NCI-H2171 (cell line): ENCODE measurements at regions not wholly inside any gene's neighbourhood (a gene's known extent, or its start where the extent isn't known, plus 50 kb on each side); places are given as distances from the start of the nearest gene placed in this dataset.

Source experiments
- DNase-seq: peaks from one replicate; lab custom pipeline; 2025; lab: John Stamatoyannopoulos, UW

DNA sequence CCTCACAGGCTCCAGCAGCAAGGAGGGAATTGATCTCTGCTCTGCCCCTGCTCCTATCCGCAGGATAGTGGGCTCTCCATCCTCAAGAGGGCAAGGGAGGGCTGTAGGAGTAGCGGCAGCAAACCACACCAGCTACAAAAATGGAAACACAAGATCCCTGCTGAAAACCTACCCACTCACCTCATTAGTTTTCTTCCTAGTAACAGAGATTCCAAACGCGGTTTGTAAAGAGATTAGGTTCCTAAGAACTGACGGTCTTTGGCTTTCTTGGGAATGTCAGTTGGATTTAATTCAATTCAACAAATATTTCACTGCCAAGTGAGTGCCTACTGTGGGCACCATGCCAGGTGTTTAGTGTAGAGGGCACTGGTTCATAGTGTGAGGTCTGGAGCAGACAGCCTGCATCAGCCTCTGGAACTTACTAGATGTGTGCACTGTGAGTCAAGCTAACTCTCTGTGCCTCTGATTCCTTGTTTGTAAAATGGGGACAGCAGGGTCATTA is 84.7 kb downstream of the MRPL46 start:
- DNase-seq: no peak

DNA sequence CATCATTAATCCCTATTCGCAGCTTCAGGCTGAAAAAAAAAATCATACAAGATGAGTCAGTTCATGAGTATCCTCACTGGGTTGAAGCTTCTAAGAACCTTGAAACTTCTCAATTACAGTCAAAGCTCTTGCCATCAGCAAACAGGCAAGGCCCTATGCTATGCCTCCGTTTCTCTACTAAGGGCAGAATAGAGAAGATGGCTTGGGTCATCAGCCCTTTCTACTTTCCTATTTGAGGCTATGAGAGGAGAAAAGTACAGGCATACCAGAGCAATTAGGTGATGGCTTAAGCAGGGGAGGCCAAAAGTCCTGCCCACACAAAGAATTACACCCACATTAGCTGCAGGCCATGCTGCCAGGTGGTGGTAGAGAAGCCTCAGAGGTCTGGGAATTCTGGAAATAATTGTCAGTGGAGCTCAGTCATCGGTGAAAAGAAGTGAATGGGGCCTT is 89.0 kb downstream of the MRPL46 start:
- no peak for DNase-seq

DNA sequence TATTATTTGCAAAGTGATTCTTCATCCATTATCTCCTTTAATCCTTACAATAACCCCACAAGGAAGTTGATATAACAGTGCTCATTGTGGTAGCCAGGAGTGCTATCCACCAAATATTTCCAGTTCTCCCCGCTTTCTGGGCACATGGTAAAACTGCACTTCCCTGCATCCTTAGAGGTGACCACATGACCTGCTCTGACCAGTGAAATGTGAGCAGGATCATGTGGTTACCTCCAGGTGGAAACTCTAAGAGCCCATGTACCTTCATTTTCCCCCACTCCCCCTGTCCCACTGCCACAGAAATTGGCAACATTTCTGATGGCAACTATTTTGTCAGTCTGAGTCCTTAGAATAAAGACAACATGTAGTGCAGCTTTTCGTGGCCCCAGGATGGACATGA is 89.7 kb downstream of the MRPL46 start:
- no peak for DNase-seq

DNA sequence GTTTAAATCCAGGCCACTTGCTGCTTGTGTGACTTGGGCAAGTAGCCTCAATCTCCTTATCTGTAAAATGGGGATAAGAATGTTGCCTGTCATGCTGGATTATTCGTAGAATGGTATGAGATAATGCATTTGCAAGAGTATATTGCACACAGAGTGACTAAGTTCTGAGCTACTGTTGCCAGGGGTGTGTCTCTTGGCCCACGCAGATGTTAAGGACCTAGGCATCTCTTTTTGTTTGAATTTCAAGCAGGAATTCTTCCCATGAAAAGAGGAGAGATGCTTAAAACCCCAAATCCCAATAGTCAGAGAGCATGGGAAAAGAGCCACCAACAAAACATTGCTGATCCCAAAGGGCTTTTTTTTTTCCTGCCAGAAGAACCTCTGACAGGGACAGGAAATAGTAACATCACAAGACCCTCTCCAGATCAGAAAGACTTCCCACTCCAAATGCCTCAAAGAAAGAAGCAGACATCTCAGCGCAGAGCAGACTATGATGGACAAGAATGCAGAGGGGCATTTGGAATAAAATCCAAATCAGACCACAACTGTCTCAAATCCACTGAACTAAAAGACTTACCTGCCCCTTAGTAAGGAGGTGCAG is 90.5 kb downstream of the MRPL46 start:
- no peak for DNase-seq

DNA sequence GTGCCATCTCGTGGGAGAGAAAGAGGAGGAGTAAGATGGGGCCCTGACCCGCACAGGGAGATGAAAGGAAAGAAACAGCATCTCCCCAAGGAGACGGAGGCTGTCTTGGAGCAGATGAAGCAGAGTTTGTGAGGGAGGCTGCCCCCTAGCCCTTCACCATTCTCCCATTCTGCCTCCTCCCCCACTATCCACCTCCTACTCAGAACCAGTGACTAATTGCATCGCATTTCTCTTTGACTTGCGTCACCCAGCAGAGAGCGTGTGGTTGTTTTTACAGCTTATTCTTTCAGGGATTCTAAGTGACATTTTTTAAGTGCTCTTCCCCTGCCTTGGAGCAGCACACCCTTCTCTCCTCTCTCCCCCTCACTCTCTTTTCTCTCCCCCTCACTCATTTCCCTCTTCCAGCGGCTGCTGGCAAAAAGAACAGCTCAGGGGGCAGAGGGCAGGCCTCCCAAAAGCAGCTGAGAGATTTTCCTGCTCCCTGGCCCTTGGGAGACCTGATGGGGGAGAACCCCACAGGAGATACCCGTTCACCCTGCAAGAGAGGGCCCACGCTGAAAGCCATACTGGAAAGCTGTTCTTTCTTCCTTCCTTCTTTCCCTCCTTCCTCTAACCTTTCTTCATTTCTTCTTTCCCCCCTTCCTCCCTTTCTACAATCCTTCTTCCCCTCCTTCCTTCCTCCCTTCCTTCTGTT is 91.8 kb downstream of the MRPL46 start:
- DNase-seq: no peak

DNA sequence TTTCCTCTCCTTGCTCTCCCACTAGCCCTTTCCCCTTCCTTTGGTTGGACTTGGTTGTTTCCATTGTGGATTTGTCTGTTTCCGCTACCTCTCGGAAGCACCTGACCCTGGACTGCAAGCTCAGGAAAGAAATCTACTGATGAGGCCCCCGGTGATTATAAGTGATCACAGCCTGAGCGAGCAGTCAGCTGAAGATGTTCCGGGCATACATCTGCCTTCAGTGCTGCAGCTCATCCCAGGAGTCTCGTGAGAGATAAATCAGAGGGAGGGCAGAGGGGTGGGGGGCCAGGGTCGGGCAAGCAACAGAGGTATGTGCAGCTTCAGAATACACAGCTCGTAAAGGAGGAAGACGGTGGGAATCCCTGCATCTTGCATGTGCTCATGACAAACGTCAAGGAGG is 102.1 kb downstream of the MRPL46 start:
- DNase-seq: no peak

DNA sequence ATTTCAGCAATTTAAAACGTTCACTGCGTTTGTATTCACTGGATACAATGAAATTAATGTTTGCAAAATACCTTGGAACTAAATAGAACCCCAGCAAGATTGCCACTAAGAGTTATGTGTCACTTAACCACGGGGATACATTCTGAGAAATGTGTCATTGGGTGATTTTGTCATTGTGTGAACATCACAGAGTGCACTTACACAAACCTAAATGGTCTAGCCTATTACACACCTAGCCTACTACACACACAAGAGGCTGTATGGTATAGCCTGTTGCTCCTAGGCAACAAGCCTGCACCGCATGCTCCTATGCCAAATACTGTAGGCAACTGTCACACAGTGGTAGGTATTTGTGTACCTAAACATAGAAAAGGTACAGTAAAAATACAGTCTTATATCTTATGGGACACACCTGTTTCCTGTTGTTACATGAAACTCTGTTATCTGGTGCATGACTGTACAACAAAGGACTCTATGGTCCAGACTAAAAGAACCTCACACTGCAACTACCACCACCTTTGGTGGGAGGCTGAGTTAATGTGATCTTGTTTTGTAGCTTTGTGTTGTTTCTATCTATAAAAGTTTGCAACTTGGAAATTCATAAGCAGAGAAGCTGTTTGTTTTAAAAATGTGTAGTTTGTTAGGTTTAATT is 92.2 kb upstream of the NTRK3 start:
- DNase-seq: no peak

DNA sequence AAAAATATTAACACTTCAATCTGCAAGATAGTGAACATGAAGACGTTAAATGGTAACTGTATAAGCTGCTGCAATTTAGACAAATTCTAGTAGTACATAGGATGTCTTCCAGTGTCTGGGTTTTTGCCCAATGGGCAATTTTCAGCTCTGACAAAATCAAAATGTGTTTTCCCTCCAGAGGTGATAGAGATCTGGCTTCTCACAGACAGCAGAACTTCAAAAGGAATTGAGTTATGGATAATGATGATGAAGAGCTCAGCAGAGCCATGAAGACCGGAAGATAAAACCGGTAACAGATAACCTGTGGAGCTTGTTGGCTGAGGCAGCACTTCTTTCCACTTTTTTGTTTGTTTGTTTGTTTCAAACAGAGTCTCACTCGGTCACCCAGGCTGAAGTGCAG is 89.4 kb upstream of the NTRK3 start:
- no peak for DNase-seq

DNA sequence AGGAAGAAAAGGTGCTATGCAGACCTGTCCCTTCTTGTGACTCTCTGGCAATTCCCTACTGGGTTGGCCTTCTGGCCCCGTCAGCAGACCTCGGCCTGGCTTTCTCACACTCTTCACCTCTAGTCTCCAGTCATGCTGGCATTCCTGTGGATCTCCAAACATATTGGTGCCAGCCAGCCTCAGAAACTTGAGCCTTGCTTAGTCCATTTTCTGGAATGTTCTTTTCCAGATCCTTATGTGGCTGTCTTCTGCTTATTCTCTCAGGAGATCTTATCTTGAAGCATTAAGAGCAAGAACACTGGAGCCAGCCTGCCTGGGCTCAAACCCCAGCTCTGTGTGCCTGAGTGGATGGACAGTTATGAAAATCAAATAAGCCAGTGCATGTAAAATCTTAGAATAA is 88.2 kb upstream of the NTRK3 start:
- no peak for DNase-seq

DNA sequence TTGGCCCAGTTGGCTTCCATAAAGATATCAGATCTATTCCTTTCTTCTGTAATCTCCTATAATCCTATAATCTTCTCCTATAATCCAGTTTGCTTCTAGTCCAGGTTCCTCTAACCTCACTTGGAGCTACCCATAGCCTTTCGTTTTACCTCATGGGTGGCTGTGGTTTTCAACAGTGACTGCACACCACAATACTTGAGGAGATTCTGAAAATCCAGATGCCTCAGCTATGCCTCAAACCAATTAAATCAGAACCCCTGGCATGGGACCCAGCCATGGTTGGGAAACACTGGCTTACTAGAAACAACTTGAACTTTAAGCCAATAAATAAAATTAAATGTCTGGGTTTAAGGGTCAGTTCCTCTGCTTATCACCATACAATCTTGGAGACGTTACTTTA is 86.1 kb upstream of the NTRK3 start:
- DNase-seq: no peak

DNA sequence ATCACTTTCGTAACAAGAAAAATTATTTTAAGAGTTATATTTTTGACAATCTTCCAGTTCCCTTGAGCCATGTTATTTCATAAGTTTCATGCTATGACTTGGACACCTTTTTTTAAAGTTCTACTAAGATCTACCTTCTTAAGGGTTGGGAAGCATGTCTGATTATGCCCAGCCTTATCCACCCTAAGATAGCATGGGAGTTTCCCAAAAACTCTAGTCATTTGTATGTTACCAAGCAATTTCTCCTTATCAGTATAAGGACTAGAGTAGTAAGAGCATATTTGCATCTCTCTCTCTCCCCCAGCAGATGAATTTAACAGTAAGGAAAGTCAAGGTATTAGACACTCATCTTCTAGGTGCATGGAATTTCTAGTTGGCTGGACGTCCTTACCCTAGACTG is 85.1 kb upstream of the NTRK3 start:
- no peak for DNase-seq

DNA sequence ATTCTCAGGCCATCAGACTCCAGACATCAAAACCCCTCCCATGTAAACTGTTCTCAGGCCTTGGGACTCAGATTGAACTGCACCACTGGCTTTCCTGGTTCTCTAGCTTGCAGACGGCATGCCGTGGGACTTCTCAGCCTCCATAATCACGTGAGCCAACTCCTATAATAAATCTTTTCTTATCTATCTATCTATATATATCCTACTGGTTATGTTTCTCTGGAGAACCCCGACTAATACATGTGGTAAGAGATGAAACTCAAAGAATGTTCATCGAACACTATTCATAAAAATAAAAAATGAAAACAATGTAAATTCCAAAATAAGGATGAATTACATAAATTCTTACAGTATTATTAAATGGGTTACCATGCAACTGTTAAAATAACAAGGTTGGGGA is 84.5 kb upstream of the NTRK3 start:
- no peak for DNase-seq

DNA sequence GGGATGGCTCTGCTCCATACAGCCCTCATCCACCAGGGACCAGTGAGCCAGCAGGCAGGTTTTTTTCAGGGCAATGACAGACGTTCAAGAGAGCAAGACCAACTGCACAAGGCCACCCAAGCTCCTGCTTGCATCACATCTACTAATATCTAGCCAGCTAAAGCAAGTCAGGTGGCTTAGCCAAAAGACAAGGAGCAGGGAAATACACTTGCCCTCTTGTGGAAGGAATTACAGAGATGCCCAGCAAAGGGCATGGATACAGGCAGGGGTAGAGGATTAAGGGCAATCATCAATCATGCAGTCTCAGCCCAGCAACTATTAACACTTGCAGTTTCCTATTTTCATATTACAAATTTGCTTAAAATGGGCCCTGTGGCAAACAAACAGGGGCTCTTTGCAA is 81.5 kb upstream of the NTRK3 start:
- DNase-seq: no peak

DNA sequence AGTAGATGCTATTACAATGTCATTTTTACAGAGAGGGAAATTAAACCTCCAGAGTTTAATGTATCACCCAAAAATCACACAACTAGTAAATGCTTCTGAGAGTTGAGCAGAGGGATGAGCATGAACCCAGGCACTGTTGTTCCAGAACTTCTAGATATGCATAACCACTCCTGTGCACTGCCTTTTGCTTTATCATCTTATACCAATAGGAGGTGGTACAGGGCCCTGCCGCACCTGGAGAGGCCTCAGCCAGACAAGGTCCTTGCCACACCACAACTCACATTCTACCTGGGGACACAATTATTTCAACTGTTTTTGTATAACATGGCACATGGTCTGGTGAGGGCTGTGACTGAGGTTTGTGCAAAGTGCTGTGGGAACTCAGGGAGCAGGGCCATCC is 78.5 kb upstream of the NTRK3 start:
- no peak for DNase-seq

DNA sequence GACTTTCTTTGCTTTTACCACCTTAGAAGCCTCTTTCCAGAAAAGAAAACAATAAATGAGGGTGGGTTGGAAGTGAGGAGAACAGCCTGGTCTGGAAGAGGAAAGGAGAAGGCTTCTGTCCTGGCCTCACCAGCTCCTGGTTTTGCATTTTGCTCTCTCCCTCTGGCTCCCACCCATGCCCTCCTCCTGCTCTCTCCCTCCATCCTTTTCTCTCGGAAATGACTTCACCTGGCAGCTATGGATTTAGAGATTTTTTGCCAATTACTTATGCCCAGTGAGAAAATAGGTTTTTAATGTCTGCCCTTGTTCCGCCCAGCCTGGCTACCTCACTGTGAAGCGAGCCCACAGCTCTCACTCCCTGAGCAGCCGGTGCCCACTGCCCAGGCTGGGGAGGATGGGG is 77.9 kb upstream of the NTRK3 start:
- no peak for DNase-seq

DNA sequence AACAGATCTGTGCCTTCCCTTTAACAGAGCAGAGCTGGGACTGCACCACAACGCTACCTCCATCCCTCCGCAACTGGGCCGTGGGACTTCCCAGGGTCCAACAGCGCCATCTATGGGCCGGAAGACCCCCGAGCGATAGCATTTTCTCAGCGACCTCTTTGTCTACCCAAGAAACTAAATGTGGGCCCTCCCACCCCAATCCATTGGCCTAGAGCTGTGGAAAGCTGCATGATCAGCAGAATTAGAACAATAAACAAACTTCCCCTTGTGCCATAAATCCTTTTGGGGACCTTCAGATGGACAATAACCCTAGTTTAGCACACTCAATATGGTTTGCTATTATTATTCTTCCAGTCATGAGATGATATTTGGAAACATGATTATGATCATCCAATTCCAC is 74.8 kb upstream of the NTRK3 start:
- peak; percentile 42 for DNase-seq

DNA sequence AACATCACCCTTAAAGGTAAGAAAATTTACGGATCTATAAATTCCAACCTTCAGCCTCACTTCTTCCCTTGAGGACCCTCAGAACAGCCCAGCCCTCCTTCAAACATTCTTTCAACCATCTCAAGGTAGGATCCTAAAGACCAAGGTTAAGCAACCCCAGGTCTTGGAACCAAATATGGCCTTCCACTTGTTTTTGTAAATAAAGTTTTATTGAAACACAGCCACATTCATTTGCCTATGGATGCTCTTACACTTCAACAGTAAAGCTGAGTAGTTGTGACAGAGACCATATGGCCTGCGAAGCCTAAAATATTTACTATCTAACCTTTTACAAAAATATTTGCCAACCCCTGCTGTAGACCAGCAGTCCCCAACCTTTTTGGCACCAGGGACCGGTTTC is 70.4 kb upstream of the NTRK3 start:
- DNase-seq: no peak

DNA sequence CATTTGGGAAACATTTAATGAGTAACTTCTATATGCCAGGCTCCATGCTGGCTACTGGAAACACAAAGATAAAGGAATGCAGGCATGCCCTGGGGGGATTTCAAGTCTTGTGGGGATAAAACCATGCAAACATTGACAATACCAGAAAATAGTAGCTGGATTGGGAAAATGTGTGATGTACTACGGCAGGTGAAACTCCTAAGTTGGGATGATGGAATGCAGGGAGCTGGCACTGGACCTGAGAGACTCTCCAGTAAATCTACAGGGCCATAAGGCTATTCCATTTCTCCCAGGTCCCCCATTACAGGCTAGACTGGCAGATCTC is 68.2 kb upstream of the NTRK3 start:
- DNase-seq: no peak

DNA sequence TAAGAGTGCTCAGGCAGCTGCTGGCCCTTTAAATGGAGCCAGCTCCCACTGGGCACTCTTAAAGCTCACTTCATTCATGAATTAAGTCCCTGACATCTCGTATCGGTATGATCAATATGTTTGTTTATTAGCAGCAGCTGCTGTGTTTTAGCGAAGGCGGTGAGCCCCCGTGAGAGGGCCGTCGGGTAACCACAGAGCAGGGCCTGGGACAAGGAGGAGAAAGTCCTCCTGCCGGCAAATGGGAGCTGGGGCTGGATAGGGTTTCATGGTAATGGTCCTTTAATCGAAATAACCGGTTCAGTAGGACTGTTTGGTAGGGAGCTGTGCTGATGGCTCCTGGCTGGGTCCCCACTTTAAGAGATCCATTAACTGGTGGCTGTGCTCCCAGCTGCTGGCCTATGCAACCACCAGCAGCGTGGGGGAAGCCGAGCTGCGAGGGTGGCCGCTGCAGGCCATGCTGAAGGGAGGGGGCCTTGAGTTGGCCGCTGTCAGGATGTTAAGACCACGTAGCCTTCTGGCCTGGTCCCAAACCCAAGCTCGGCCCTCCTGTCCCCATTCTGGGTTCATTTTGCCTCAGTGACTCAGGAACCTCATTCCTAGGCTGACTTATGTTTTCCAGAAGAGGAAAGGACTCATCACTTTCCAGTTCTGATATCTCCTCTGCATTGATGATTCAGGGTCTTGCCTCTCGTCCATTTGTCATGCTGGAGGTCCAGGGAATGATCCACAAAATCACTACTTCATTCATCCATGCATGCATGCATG is 67.6 kb upstream of the NTRK3 start:
- no peak for DNase-seq

DNA sequence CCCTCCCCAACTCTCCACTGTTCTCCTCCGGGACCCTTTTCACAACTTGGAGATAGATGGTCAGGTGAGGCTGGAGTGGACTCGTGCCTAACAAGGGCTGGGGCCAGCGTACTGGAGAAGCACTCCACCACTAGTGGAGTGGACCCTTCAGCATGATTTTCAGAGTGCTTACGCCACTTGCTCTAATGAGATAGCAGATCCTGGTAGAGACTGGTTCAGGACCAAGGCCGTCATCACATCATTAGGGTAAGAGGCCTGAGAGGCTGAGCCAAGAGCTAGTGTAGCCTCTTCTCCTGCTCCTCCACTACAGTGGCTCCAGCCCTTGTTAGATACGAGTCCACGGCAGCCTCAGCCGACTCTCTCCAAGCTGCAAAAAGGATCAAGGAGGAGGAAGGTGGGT is 66.9 kb upstream of the NTRK3 start:
- DNase-seq: no peak

DNA sequence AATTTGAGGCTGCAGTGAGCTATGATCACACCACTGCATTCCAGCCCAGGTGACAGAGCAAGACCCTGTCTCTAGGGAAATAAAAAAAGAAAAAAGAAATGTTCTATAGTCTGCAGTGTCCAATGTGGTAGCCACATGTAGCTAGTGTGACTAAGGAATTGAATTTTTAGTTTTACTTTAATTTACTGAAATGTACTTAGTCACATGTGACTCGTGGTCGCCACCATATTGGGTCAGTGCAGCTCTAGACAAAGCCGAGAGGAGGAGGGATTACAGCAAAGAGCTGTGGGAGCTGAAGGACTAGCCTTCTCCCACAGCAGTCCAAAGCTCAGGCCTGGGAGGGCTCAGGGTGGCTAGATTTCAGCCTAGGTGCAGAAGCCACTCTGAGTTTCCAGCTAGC is 65.9 kb upstream of the NTRK3 start:
- no peak for DNase-seq

DNA sequence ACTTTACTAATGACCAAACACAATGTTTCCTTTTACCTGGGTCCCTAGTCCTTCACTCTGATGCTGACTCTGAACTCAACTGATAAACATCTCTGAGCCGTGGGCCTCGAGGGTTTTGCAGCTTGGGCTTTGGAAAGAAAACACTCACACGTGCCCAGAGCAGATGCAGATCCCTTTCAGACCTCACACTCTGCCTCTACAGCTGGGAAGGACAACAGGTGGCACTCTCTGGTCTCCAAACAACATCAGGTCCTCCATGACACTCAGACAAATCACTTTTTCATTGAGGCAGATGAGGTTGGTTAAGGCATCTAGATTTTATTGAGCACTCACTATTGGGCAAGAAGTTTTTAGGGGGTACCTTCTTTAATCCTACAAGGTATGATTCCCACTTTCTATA is 64.7 kb upstream of the NTRK3 start:
- no peak for DNase-seq

DNA sequence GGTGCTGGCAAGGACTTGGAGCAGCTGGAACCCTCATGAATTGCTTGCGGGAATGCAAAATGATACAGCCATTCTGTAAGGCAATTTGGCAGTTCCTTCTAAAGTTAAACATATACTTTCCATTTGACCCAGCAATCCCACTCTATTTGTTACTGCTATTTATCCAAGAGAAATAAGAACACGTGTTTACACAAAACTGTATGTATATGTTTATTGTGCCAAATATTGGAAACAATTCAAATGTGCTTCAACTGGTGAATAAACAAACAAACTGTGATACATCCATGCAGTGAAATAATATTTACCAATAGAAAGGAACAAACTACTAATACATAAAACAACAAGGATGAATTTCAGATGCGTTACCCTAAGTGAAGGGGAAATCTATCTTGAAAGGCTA is 60.0 kb upstream of the NTRK3 start:
- no peak for DNase-seq
